OCI-M2 (cell line): ENCODE measurements at regions not wholly inside any gene's neighbourhood (a gene's known extent, or its start where the extent isn't known, plus 50 kb on each side); places are given as distances from the start of the nearest gene placed in this dataset.

Experiments
- DNase-seq: peaks from one replicate; lab custom pipeline; 2025; ENCODE audit not compliant: unreplicated experiment; lab: John Stamatoyannopoulos, UW

GRCh38 chr1:93746021-93746812 is 64.6 kb upstream of the BCAR3 start:
- DNase-seq, result no peak

- no peak for DNase-seq
Observed at GRCh38 chr1:93744299-93744988, 62.8 kb upstream of the BCAR3 start.

GRCh38 chr1:93743465-93743864 is 61.8 kb upstream of the BCAR3 start:
- DNase-seq, result no peak

GRCh38 chr1:93740601-93741031 is 59.0 kb upstream of the BCAR3 start:
- DNase-seq, result no peak

- no peak for DNase-seq
Observed at GRCh38 chr1:93740157-93740556, 58.5 kb upstream of the BCAR3 start.

- no peak for DNase-seq
Observed at GRCh38 chr1:93739472-93739871, 57.8 kb upstream of the BCAR3 start.

- no peak for DNase-seq
Observed at GRCh38 chr1:93738926-93739325, 57.3 kb upstream of the BCAR3 start.

GRCh38 chr1:93738075-93738622 is 56.5 kb upstream of the BCAR3 start:
- DNase-seq, result no peak

GRCh38 chr1:93735722-93736121 is 54.1 kb upstream of the BCAR3 start:
- DNase-seq, result no peak

- no peak for DNase-seq
Observed at GRCh38 chr1:93734999-93735398, 53.4 kb upstream of the BCAR3 start.

- DNase-seq, result no peak
Observed at GRCh38 chr1:93733340-93733739, 51.7 kb upstream of the BCAR3 start.

- DNase-seq, result no peak
Observed at GRCh38 chr1:93732514-93732913, 50.9 kb upstream of the BCAR3 start.
